Ascending aorta (tissue), 2 donors: ENCODE measurements at regions not wholly inside any gene's neighbourhood (a gene's known extent, or its start where the extent isn't known, plus 50 kb on each side); places are given as distances from the start of the nearest gene placed in this dataset.

Source experiments
- DNase-seq, 2 donors: peaks; one replicate each; pipeline ENCODE4 v3.0.0-alpha.2; 2019; ENCODE audit warnings: low spot score in 2 of 2
- H3K27ac ChIP-seq, 2 donors: fragments of 200-600 bp; sonication (generic); one replicate each; pipeline ENCODE4 v1.5.1; 2016 to 2017; ENCODE audit warnings: mild to moderate bottlenecking in 1 of 2
- H3K27me3 ChIP-seq: fragments of 200-600 bp; sonication (generic); one replicate; pipeline ENCODE4 v1.5.1; 2017
- H3K36me3 ChIP-seq, 2 donors: fragments of 200-600 bp; sonication (generic); one replicate each; pipeline ENCODE4 v1.5.1; 2016
- H3K4me1 ChIP-seq, 2 donors: fragments of 200-600 bp; sonication (generic); one replicate each; pipeline ENCODE4 v1.5.1; 2016 to 2017; ENCODE audit warnings: mild to moderate bottlenecking in 1 of 2
- H3K4me3 ChIP-seq, 2 donors: fragments of 200-600 bp; sonication (generic); one replicate each; pipeline ENCODE4 v1.5.1; 2016 to 2017; ENCODE audit warnings: mild to moderate bottlenecking in 1 of 2
- H3K9me3 ChIP-seq, 2 donors: fragments of 200-600 bp; sonication (generic); one replicate each; pipeline ENCODE4 v1.5.1; 2016
- intact Hi-C: fragments of 100-400 bp; cut with DNase I; formaldehyde crosslinking; loops from one replicate; pipeline ENCODE4 v1.15.1; 2023
- TF ChIP-seq, protein P1 (sequence below), 3 experiments: fragments of 200-600 bp in 2 of 3; fragments of 450-650 bp in 1 of 3; sonication (generic) in 2 of 3; IDR thresholded peaks; one replicate each; pipeline ENCODE4 v1.5.1; 2016 to 2019; ENCODE audit warnings: antibody characterized with exemption in 3 of 3, mild to moderate bottlenecking in 1 of 3, moderate library complexity in 1 of 3

DNA sequence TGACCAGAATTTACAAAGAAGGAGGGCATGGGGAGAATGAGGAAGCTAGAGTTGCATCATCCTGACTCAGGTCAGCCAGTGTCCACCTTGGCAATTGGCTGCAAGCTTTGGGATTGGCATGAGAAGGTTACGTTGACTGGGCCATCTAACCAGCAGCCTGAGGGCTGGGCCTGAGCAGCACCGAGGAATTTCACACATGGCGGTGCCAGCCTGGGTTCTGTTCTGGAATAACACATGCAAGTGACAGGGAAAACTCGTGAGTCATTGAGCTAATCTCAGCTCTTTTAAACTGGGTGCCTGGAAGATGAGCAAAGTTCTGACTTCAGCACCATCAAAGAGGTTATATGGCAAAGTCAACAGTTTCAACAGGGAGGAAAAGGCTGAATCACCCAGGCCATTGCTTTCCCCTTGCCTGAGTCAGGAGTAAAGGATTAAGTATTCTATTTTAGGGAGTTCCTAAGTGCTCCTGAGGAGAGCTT, 543.2 kb upstream of the TBX3 start:
- Histone ChIP-seq H3K27ac (no peak overlapping the region), H3K27me3 (no peaks in the 10 kb centered on the region), H3K4me1 (no peaks in the 10 kb centered on the region), H3K9me3 (no peaks in the 10 kb centered on the region), H3K4me3 (no peak overlapping the region), H3K36me3 (no peaks in the 10 kb centered on the region)
- intact Hi-C loops: no loop called here
- TF ChIP-seq, protein P1, sequence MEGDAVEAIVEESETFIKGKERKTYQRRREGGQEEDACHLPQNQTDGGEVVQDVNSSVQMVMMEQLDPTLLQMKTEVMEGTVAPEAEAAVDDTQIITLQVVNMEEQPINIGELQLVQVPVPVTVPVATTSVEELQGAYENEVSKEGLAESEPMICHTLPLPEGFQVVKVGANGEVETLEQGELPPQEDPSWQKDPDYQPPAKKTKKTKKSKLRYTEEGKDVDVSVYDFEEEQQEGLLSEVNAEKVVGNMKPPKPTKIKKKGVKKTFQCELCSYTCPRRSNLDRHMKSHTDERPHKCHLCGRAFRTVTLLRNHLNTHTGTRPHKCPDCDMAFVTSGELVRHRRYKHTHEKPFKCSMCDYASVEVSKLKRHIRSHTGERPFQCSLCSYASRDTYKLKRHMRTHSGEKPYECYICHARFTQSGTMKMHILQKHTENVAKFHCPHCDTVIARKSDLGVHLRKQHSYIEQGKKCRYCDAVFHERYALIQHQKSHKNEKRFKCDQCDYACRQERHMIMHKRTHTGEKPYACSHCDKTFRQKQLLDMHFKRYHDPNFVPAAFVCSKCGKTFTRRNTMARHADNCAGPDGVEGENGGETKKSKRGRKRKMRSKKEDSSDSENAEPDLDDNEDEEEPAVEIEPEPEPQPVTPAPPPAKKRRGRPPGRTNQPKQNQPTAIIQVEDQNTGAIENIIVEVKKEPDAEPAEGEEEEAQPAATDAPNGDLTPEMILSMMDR (IDR thresholded peaks at IDR 0.05): no peak
- DNase-seq: no peak

DNA sequence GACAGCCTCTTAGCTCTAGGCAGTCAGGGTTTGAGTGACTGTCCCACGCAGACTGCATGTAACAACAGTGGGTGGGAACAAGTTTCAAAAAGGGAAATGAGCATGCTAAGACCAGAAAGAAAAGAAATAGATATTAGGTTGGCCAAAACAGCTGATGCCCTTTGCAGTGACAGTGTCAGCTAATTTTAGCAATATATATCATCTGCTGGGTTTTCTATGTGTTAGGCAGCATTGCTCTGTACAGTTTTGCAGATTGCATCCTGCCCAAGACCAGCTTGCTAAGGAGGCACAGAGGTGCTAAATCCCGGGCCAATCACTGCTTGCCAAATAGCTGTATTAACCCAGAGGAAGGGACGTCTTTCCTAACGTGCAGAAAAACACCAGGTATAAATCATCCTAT, 541.9 kb upstream of the TBX3 start:
- H3K36me3 ChIP-seq: no peaks in the 10 kb centered on the region
- no peaks in the 10 kb centered on the region for H3K4me1 ChIP-seq
- intact Hi-C loops: no loop called here
- no peaks in the 10 kb centered on the region for H3K9me3 ChIP-seq
- H3K27ac ChIP-seq: no peak overlapping the region
- no peak overlapping the region for H3K4me3 ChIP-seq
- no peaks in the 10 kb centered on the region for H3K27me3 ChIP-seq
- no peak for DNase-seq
- TF ChIP-seq, protein P1 (IDR thresholded peaks at IDR 0.05): no peak

DNA sequence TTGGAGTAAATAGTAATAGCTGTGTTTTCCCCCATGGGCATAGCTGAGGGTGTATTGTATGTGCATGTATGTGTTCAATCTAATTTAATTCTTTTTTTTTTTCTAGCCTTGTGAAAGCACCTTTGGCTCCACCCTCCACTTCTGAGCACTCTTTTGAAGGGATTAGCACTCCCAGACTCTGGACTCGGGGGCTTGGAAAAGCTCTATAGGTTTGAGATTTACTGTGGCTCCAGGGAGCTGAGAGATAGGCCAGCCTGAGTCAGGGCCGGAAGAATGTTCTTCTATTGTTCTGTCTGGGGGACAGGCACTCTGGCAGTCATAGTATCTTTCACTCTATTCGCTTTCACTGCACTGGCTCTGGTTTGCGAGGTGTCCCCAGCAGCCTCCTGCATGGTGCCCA, 540.0 kb upstream of the TBX3 start:
- Histone ChIP-seq H3K36me3 (no peaks in the 10 kb centered on the region), H3K27me3 (no peaks in the 10 kb centered on the region), H3K4me1 (no peaks in the 10 kb centered on the region), H3K9me3 (no peaks in the 10 kb centered on the region), H3K27ac (no peak overlapping the region), H3K4me3 (no peak overlapping the region)
- TF ChIP-seq, protein P1 (IDR thresholded peaks at IDR 0.05): no peak
- intact Hi-C loops: no loop called here
- no peak for DNase-seq

DNA sequence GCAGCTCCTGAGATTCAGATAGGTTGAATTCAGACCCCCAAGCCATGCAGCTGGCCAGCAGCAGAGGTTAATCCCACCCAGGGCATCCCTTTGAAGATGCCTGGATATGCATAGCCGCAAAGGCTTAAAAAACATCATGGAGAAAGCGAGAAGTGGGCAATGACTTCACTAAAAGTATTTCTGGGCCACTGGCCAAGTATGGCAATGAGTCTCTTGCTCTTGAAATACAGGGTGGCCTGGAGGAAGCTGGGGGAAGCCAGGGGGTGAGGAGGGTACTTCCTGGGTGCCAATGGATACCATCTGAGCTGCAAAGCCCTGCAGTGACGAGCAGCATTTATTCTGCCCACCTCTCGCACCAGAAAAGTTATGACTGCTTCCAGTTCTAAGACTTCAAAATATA, 539.3 kb upstream of the TBX3 start:
- no peaks in the 10 kb centered on the region for H3K4me1 ChIP-seq
- no peaks in the 10 kb centered on the region for H3K9me3 ChIP-seq
- no peaks in the 10 kb centered on the region for H3K27me3 ChIP-seq
- H3K27ac ChIP-seq: no peak overlapping the region
- no peaks in the 10 kb centered on the region for H3K36me3 ChIP-seq
- H3K4me3 ChIP-seq: no peak overlapping the region
- DNase-seq: no peak
- TF ChIP-seq, protein P1 (IDR thresholded peaks at IDR 0.05): no peak
- intact Hi-C loops: no loop called here

DNA sequence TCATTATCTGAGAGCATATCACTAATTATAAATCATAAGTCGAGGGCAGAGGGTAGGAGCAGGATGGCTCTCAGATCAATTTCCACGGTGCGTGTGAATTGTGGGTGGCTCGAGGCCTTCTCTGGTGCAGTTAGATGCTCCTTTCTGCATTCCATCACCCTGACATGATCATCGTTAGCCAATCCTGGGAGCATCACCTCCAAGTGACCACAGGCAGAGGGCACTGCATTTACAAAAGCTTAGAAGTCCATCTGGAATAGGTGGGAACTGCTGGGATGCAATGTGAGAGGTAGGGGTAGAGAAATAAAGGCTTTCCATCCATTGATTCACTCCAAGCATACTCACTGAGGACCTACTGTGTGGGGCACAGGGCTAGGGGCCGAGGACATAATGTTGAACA, 538.2 kb upstream of the TBX3 start:
- Histone ChIP-seq H3K27me3 (no peaks in the 10 kb centered on the region), H3K4me1 (no peaks in the 10 kb centered on the region), H3K4me3 (no peak overlapping the region), H3K27ac (no peak overlapping the region), H3K36me3 (no peaks in the 10 kb centered on the region), H3K9me3 (no peaks in the 10 kb centered on the region)
- TF ChIP-seq, protein P1 (IDR thresholded peaks at IDR 0.05): no peak
- DNase-seq: no peak
- intact Hi-C loops: no loop called here

DNA sequence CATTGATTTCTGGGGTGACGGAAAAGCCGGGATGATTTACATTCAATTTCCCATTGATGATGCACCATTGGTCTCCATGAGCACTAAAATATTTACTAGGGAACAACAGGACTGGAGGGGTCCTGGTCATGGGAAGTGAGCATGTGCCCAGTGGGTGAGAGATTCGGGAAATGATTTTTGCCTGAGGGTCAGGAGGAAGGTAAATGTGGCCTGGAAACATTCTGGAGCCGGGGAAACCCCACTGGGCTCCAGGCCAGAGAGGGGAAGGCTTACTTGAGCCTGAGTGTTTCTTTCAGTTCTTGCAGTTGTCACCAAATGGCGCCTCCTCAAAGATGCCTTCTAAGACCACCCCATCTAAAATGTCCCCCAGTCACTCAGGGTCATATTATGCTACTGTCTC, 532.3 kb upstream of the TBX3 start:
- no peaks in the 10 kb centered on the region for H3K36me3 ChIP-seq
- TF ChIP-seq, protein P1 (IDR thresholded peaks at IDR 0.05): no peak
- DNase-seq: no peak
- intact Hi-C loops: no loop called here
- no peak overlapping the region for H3K4me3 ChIP-seq
- no peaks in the 10 kb centered on the region for H3K27me3 ChIP-seq
- peaks cover 0 to 7% of the 10 kb centered on the region in 2 donors for H3K4me1 ChIP-seq
- H3K9me3 ChIP-seq: no peaks in the 10 kb centered on the region
- no peak overlapping the region for H3K27ac ChIP-seq
